DMS 273 treated with DMSO at 0.1 percent for 48 hours (cell line): ENCODE measurements at regions not wholly inside any gene's neighbourhood (a gene's known extent, or its start where the extent isn't known, plus 50 kb on each side); places are given as distances from the start of the nearest gene placed in this dataset.
"Not testable (repeated sequence)": the region's sequence is repeated elsewhere in the genome, so short reads cannot be mapped to it uniquely, and the experiment has no call there.

Experiments used
- DNase-seq: peaks from one replicate; lab custom pipeline; 2025; lab: John Stamatoyannopoulos, UW

GRCh38 chr19:31881988-31882387 is 463.4 kb upstream of the ZNF507 start:
- DNase-seq = no peak

- DNase-seq = no peak
These were observed 462.7 kb upstream of the ZNF507 start for GRCh38 chr19:31882709-31883108.

DNA sequence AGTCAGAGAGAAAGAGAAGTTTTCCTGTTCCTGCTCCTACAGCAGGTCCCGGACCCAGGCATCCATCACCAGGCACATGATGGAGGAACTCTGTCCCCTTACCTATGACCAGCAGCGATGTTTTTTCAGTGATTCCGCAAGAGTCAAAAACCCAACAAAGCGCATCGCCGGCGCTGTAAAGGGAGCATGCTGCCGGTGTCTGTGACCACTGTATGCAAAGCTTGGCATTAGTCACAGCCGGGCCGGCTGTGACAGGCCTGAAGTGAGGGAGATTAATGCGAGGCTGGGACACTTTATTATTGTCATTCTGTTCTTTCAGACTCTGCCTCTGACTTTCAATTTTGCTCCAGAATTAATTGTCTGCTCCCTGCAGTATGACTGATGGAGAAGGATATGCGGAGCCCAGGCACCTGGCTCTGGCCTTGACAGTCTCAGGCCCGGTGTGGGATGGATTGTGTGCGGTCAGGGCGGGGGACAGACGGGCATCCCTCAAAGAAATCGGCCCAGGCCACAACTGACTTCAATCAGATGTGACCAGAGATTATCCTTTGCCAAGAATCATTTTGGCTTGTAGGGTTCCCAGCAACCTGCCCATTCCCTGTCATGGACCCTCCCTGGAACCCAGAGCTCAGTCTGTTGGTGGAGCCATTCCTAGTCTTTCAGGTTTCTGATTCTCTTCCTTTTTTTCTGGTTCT is 462.0 kb upstream of the ZNF507 start:
- DNase-seq = no peak

DNA sequence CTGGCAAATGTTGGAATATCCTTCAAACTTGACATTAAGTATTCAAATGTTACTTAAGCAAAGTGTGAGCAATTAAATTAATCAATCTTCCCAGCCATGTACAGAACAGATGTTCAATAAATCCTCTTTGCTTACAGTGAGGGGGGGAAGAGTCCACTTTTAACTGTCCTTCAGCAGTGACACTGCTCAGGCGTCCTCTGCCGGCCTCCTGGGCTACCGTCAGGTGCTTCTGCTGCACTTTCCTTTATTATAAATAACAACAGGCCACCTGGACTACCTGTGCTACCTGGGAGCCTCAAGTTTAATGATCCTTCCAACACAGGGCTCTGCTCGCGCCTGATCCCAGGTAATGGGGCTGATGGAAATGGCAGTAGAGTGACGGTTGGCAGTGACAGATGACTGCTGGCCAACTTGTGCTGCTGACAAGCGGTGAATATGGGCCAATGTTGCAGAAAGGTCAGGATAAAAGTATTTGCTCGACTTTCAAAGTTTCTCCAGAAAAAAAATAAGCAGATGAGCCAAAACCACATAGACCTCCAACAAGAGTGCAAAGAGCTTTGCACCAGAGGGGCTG is 460.0 kb upstream of the ZNF507 start:
- no peak for DNase-seq

GRCh38 chr19:31890230-31890629 is 455.2 kb upstream of the ZNF507 start:
- DNase-seq = no peak

GRCh38 chr19:31892060-31892459 is 453.4 kb upstream of the ZNF507 start:
- DNase-seq = no peak

GRCh38 chr19:31893491-31893890 is 451.9 kb upstream of the ZNF507 start:
- not testable (repeated sequence) for DNase-seq

DNA sequence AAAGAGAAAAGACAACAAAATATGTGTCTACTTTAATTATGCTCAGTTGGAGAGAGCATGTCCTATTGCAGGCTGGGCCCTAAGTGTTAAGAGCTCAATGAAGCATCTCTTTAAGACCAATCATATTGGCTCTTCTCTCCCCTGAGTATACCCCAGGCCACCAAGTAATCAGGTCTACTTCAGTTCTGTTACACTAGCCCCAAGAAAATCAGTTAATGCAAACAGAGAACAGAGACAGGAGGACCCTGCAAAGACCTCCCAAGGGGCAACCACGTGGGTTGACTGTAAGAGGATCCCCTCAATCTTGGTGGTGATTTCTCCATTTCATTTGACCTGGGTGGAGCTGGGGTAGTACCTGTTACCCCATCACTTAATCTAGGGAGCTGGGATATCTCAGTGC is 451.0 kb upstream of the ZNF507 start:
- DNase-seq = no peak

- DNase-seq = no peak
These were observed 448.1 kb upstream of the ZNF507 start for GRCh38 chr19:31897292-31897691.

GRCh38 chr19:31900991-31901390 is 444.4 kb upstream of the ZNF507 start:
- DNase-seq = no peak

GRCh38 chr19:31902821-31903220 is 442.6 kb upstream of the ZNF507 start:
- no peak for DNase-seq

DNA sequence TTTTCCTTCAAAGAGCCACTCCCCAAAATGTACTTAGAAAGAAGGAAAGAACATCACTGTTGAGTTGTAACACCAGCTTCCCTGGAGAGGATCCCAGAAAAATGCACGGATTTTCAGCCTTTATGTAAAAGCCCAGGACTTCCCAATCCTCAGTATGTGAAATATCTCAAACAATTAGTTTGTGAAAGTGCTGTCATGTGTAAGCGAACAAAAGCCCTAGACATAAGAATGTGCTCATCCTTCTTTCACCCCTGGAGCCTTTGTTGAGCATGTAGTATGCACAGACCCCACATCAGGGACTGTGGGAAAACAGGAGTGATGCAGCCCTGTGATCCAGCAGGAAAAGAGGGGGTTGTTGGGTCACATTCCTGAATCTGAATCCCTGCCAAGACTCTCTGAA is 441.4 kb upstream of the ZNF507 start:
- DNase-seq = no peak

- DNase-seq = no peak
These were observed 439.1 kb upstream of the ZNF507 start for GRCh38 chr19:31906111-31906871.

DNA sequence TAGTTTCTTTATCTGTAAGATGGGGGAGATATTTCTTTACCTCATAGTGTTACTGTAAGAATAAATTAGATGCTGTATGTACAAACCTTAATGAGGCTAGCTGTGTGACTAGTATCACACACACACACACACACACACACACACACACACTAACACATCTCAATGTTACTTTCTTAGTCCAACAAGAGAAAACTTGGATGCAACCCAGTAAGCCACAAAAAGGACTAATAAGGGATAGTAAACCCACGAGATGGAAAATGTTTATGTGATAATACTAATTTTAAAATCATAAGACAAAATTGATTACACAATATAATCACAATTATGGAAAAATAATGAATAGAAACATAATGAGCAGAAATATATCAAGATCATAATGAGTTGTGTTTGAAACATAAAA is 437.7 kb upstream of the ZNF507 start:
- no peak for DNase-seq

GRCh38 chr19:31908080-31908479 is 437.3 kb upstream of the ZNF507 start:
- DNase-seq = no peak

- no peak for DNase-seq
These were observed 436.7 kb upstream of the ZNF507 start for GRCh38 chr19:31908496-31909225.

DNA sequence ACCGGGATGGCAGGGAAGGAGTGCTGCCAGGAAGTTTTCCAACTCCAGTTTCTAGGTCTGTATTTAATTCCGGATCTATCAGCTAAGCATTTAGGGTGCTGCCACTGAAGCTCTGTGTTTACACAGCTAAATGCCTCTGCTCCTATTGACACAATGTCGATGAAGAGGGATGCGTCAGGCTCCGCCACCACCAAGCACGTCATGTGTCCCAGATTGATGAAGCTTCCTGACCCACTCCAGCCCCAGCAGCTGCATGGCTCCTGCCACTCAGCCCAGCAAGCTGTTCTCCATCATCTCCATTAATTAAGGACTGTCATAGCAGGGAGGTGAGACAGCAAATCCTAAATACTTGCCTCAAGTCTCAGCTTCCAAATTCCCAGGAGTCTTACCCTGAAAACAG is 435.2 kb upstream of the ZNF507 start:
- no peak for DNase-seq

DNA sequence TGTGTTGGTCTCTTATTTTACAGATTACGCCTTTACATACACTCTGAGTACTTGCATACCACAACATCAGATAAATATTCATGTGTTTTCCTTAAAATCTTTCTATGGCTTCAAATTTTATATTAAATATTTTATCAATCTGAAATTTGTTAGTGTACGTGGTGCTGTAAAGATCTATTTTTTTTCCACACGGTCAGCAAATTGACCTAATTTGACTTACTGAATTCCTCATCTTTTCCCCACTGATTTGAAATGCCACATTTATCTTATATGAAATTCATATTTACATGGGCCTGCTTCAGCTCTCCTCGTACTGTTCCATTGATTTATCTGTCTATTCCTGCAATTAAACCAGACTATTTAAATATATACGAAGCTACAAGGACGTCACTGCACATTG is 433.8 kb upstream of the ZNF507 start:
- DNase-seq = no peak

DNA sequence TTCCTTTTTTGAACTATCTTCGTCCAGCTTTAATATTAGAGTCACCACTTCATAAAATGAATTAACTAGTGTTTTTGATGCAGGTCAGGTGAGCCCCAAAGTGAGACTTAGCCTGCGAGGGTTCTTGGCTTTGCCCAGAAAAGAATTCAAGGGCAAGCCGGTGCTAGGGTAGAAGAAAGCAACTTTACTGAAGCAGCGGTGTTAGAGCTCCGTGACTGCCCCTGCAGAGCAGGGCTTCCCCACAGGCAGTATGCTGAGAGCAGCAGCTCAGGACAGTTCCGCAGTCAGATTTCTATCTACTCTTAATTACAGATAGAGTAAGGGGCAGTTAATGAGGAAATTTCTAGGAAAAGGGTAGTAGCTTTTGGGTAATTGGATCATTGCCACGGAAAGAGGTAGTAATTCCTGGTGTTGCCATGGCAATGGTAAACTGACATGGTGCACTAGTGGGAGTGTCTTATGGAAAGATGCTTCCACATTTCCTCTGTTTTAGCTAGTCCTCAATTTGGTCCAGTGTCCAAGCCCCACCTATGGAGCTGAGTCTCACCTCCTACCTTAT is 432.2 kb upstream of the ZNF507 start:
- DNase-seq = no peak

GRCh38 chr19:31930401-31930800 is 415.0 kb upstream of the ZNF507 start:
- DNase-seq = no peak

DNA sequence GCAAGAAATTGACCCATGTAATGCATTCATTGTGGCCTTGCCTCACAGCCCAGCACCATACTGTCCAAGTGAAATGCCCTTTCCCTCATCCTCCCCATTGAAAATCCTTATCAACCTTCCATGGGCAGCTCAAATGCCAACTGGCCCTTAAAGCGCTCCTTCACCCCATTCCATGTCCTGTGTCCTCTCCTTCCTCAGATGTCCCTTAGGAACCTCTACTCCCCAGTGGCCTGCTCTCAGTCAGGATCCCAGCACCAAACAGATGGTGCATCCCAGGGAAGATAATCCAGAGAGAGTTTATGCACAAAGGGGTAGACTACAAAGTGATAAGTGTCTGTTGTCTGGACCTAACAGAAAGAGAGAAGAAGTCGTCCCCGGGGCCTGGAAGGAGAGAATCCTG is 407.4 kb upstream of the ZNF507 start:
- no peak for DNase-seq

DNA sequence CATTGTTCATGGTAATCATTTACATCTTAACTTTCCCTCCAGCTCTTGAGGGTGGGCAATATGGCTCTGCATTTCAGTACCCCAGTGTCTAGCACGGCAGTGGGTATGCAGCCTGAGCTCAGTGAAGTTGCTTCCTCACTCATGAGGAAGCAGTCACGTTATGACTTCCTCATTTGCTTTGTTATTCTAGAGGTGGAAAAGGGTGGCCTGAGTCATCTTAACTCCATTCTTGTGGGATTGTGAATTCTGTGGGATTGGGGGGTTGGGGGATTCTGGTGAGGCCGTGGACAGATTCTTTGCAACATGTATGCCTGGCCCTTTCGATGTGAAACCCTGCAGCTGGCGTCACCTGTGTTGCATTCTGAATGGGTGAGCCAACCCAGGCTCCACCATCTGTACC is 406.7 kb upstream of the ZNF507 start:
- DNase-seq = no peak
